DND-41 (cell line): ENCODE measurements at regions not wholly inside any gene's neighbourhood (a gene's known extent, or its start where the extent isn't known, plus 50 kb on each side); places are given as distances from the start of the nearest gene placed in this dataset.

Source experiments
- CTCF ChIP-seq: IDR thresholded peaks from 2 replicates; pipeline ENCODE4 v1.5.1; 2012; ENCODE audit warnings: borderline replicate concordance, low read length, moderate library complexity, mild to moderate bottlenecking; ENCODE audit not compliant: poor library complexity, severe bottlenecking; ENCODE audit errors: extremely low read depth
- EZH2 ChIP-seq: IDR thresholded peaks from 3 replicates; pipeline ENCODE4 v1.6.1; 2012; ENCODE audit warnings: borderline replicate concordance, low read depth, mild to moderate bottlenecking, moderate library complexity, low read length, inconsistent platforms; ENCODE audit not compliant: severe bottlenecking

GRCh38 chr12:17571047-17571446 lies 518.9 kb downstream of the RERGL start:
- no peak for TF ChIP-seq CTCF
- no peak for TF ChIP-seq EZH2
